ENCODE measurements at regions not wholly inside any gene's neighbourhood (a gene's known extent, or its start where the extent isn't known, plus 50 kb on each side); places are given as distances from the start of the nearest gene placed in this dataset.
A peak's percentile ranks its signal among the peaks of the same experiment; 100 is the strongest.

DNA sequence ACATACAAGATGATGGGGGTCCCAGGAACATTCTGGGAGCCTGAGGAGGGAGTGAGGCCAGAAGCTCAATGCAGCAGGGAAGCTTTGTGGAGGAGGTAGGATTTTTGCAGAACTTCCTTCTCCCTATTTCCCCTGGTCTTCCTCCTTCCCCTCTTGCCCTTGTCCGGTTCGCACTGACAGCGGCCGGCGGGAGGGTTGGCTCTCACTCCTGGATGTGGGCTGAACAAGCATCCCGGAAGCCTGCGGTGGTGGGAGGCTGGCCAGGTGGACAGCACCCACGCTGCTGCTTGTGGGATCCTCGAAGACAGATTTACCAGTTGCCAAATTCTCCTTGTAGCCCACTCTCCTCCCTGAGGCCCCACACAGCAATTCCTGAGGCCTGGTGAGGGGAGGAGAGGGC, 112.2 kb downstream of the KCNA5 start:
- WGBS (ENCODE audit: insufficient coverage), result 74% methylated on average over 7 of the region's 9 CpGs
- no peaks in the 10 kb centered on the region for H3K27me3 ChIP-seq (ENCODE audit: control insufficient read depth, insufficient read depth, low read length)
- DNase-seq (ENCODE audit: low read depth in 4 of 6, low spot score in 6 of 6), result no peak

GRCh38 chr12:5160827-5161226, 117.1 kb downstream of the KCNA5 start:
- no peak overlapping the region for H3K4me3 ChIP-seq (ENCODE audit: low read depth, low read length)
- DNase-seq (ENCODE audit: low read depth in 4 of 6, low spot score in 6 of 6), result no peak
- no peaks in the 10 kb centered on the region for H3K9me3 ChIP-seq (ENCODE audit: control insufficient read depth, insufficient read depth, low read length)
- no peaks in the 10 kb centered on the region for H3K36me3 ChIP-seq (ENCODE audit: control insufficient read depth, insufficient read depth, low read length)
- H3K4me1 ChIP-seq (ENCODE audit: control insufficient read depth, insufficient read depth, low read length), result no peaks in the 10 kb centered on the region
- 100% methylated on average over 1 of the region's 1 CpG for WGBS (ENCODE audit: insufficient coverage)
- H3K27me3 ChIP-seq (ENCODE audit: control insufficient read depth, insufficient read depth, low read length), result no peaks in the 10 kb centered on the region
- no peak overlapping the region for H3K27ac ChIP-seq (ENCODE audit: low read depth, low read length)

More for the DNA sequence above, 112.2 kb downstream of the KCNA5 start:
- Histone ChIP-seq H3K9me3 (ENCODE audit: control insufficient read depth, insufficient read depth, low read length) (no peaks in the 10 kb centered on the region), H3K4me3 (ENCODE audit: low read depth, low read length) (no peak overlapping the region), H3K27ac (ENCODE audit: low read depth, low read length) (no peak overlapping the region), H3K4me1 (ENCODE audit: control insufficient read depth, insufficient read depth, low read length) (peaks cover 6% of the 10 kb centered on the region), H3K36me3 (ENCODE audit: control insufficient read depth, insufficient read depth, low read length) (no peaks in the 10 kb centered on the region)

- no peak for DNase-seq (ENCODE audit: low read depth in 4 of 6, low spot score in 6 of 6)
- Histone ChIP-seq H3K4me3 (ENCODE audit: low read depth, low read length) (no peak overlapping the region), H3K36me3 (ENCODE audit: control insufficient read depth, insufficient read depth, low read length) (no peaks in the 10 kb centered on the region), H3K27ac (ENCODE audit: low read depth, low read length) (no peak overlapping the region), H3K27me3 (ENCODE audit: control insufficient read depth, insufficient read depth, low read length) (no peaks in the 10 kb centered on the region), H3K4me1 (ENCODE audit: control insufficient read depth, insufficient read depth, low read length) (peaks cover 1% of the 10 kb centered on the region), H3K9me3 (ENCODE audit: control insufficient read depth, insufficient read depth, low read length) (no peaks in the 10 kb centered on the region)
- WGBS (ENCODE audit: insufficient coverage), result no CpG with 5 or more reads among the region's 3 CpGs
Measured at GRCh38 chr12:5163661-5164060, 120.0 kb downstream of the KCNA5 start.

- 81% methylated on average over 5 of the region's 5 CpGs for WGBS (ENCODE audit: insufficient coverage)
- H3K4me1 ChIP-seq (ENCODE audit: control insufficient read depth, insufficient read depth, low read length), result peaks cover 3% of the 10 kb centered on the region
Measured at GRCh38 chr12:5165296-5165970, 121.8 kb downstream of the KCNA5 start.

DNA sequence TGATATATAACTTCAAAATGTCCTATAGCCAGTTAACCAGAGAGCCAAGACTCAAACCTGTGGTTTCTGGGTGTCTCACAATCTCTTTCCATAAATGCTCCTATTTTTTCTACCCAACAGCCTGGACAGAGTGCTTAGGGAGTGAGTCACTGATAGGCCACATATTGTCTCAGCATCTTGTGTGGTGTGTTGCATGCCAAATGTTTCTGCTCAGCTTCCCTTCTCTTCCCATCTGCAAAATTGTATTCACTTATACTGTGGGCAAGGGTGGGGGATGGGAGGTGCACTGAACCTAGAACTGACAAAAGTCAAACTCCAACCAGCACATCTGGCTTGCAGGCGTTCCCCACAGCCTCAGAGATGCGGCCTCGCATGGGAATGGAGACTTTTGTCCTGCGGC, 123.3 kb downstream of the KCNA5 start:
- WGBS (ENCODE audit: insufficient coverage), result 71% methylated on average over 4 of the region's 4 CpGs
- peak in 2 of 6 donors; percentile 21 to 35 for DNase-seq (ENCODE audit: low read depth in 4 of 6, low spot score in 6 of 6)
- no peak overlapping the region for H3K27ac ChIP-seq (ENCODE audit: low read depth, low read length)
- H3K4me1 ChIP-seq (ENCODE audit: control insufficient read depth, insufficient read depth, low read length), result peaks cover 3% of the 10 kb centered on the region
- no peak overlapping the region for H3K4me3 ChIP-seq (ENCODE audit: low read depth, low read length)
- no peaks in the 10 kb centered on the region for H3K9me3 ChIP-seq (ENCODE audit: control insufficient read depth, insufficient read depth, low read length)
- no peaks in the 10 kb centered on the region for H3K27me3 ChIP-seq (ENCODE audit: control insufficient read depth, insufficient read depth, low read length)
- no peaks in the 10 kb centered on the region for H3K36me3 ChIP-seq (ENCODE audit: control insufficient read depth, insufficient read depth, low read length)

More at GRCh38 chr12:5165296-5165970, 121.8 kb downstream of the KCNA5 start:
- H3K36me3 ChIP-seq (ENCODE audit: control insufficient read depth, insufficient read depth, low read length), result no peaks in the 10 kb centered on the region
- H3K4me3 ChIP-seq (ENCODE audit: low read depth, low read length), result no peak overlapping the region
- H3K27me3 ChIP-seq (ENCODE audit: control insufficient read depth, insufficient read depth, low read length), result no peaks in the 10 kb centered on the region
- no peaks in the 10 kb centered on the region for H3K9me3 ChIP-seq (ENCODE audit: control insufficient read depth, insufficient read depth, low read length)
- no peak overlapping the region for H3K27ac ChIP-seq (ENCODE audit: low read depth, low read length)
- DNase-seq (ENCODE audit: low read depth in 4 of 6, low spot score in 6 of 6), result no peak

DNA sequence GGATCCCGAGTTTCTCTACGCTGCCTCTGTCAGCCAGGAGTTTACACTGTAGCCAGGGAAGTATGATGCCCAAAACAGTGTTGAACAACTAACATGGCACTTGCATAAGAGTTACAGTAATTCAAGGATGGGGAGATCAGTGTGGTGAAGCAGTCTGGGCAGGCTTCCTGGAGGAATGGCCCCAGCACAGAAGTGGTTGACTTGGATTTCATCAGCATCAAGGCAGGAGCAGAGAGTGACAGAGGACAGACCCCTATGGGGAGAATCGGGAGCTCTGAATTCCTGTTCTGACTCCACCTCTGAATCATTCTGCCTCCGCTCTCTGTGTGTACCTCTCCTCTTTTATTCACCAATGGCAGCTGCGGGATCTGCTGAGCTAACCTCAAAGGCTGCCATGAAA, 124.5 kb downstream of the KCNA5 start:
- peaks cover 3% of the 10 kb centered on the region for H3K4me1 ChIP-seq (ENCODE audit: control insufficient read depth, insufficient read depth, low read length)
- no peaks in the 10 kb centered on the region for H3K27me3 ChIP-seq (ENCODE audit: control insufficient read depth, insufficient read depth, low read length)
- no peaks in the 10 kb centered on the region for H3K9me3 ChIP-seq (ENCODE audit: control insufficient read depth, insufficient read depth, low read length)
- DNase-seq (ENCODE audit: low read depth in 4 of 6, low spot score in 6 of 6), result no peak
- no peaks in the 10 kb centered on the region for H3K36me3 ChIP-seq (ENCODE audit: control insufficient read depth, insufficient read depth, low read length)
- H3K4me3 ChIP-seq (ENCODE audit: low read depth, low read length), result no peak overlapping the region
- 79% methylated on average over 5 of the region's 5 CpGs for WGBS (ENCODE audit: insufficient coverage)
- H3K27ac ChIP-seq (ENCODE audit: low read depth, low read length), result no peak overlapping the region

GRCh38 chr12:5170844-5171243, 127.2 kb downstream of the KCNA5 start:
- Histone ChIP-seq H3K36me3 (ENCODE audit: control insufficient read depth, insufficient read depth, low read length) (no peaks in the 10 kb centered on the region), H3K9me3 (ENCODE audit: control insufficient read depth, insufficient read depth, low read length) (no peaks in the 10 kb centered on the region), H3K27me3 (ENCODE audit: control insufficient read depth, insufficient read depth, low read length) (no peaks in the 10 kb centered on the region), H3K4me1 (ENCODE audit: control insufficient read depth, insufficient read depth, low read length) (peaks cover 3% of the 10 kb centered on the region), H3K27ac (ENCODE audit: low read depth, low read length) (no peak overlapping the region), H3K4me3 (ENCODE audit: low read depth, low read length) (no peak overlapping the region)
- DNase-seq (ENCODE audit: low read depth in 4 of 6, low spot score in 6 of 6), result no peak
- 40% methylated on average over 1 of the region's 5 CpGs for WGBS (ENCODE audit: insufficient coverage)

DNA sequence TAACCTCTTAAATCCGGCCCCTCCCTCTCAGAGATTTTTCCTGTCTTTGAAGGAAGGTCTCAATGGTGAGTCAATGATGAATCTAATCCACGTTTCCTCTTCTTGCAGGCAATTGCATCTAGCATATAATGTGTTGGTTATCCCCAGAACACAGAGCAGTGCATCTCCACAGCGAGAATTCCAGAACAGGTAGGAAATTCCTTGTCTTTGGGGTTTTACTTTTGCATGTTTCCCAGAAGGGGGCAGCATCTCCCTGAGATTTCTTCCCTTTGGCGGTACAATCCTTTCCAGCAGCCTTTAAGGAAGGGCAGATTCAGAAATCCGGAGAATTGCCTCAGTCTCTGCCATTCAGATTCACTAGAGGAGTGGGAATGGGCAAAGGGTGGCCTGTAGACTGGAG, 128.0 kb downstream of the KCNA5 start:
- Histone ChIP-seq H3K27ac (ENCODE audit: low read depth, low read length) (no peak overlapping the region), H3K27me3 (ENCODE audit: control insufficient read depth, insufficient read depth, low read length) (no peaks in the 10 kb centered on the region), H3K9me3 (ENCODE audit: control insufficient read depth, insufficient read depth, low read length) (no peaks in the 10 kb centered on the region), H3K4me1 (ENCODE audit: control insufficient read depth, insufficient read depth, low read length) (peaks cover 3% of the 10 kb centered on the region), H3K4me3 (ENCODE audit: low read depth, low read length) (no peak overlapping the region), H3K36me3 (ENCODE audit: control insufficient read depth, insufficient read depth, low read length) (no peaks in the 10 kb centered on the region)
- peak; percentile 33 to 93 (median 52) for DNase-seq (ENCODE audit: low read depth in 4 of 6, low spot score in 6 of 6)
- 40% methylated on average over 2 of the region's 5 CpGs for WGBS (ENCODE audit: insufficient coverage)

GRCh38 chr12:5172886-5173285, 129.2 kb downstream of the KCNA5 start:
- DNase-seq (ENCODE audit: low read depth in 4 of 6, low spot score in 6 of 6), result no peak
- no peaks in the 10 kb centered on the region for H3K36me3 ChIP-seq (ENCODE audit: control insufficient read depth, insufficient read depth, low read length)
- WGBS (ENCODE audit: insufficient coverage), result 100% methylated on average over 1 of the region's 10 CpGs
- no peak overlapping the region for H3K27ac ChIP-seq (ENCODE audit: low read depth, low read length)
- no peaks in the 10 kb centered on the region for H3K27me3 ChIP-seq (ENCODE audit: control insufficient read depth, insufficient read depth, low read length)
- H3K4me3 ChIP-seq (ENCODE audit: low read depth, low read length), result no peak overlapping the region
- H3K4me1 ChIP-seq (ENCODE audit: control insufficient read depth, insufficient read depth, low read length), result peaks cover 3% of the 10 kb centered on the region
- no peaks in the 10 kb centered on the region for H3K9me3 ChIP-seq (ENCODE audit: control insufficient read depth, insufficient read depth, low read length)

- H3K9me3 ChIP-seq (ENCODE audit: control insufficient read depth, insufficient read depth, low read length), result no peaks in the 10 kb centered on the region
- peaks cover 2% of the 10 kb centered on the region for H3K27me3 ChIP-seq (ENCODE audit: control insufficient read depth, insufficient read depth, low read length)
- WGBS (ENCODE audit: insufficient coverage), result 90% methylated on average over 9 of the region's 10 CpGs
- no peak for DNase-seq (ENCODE audit: low read depth in 4 of 6, low spot score in 6 of 6)
- no peak overlapping the region for H3K4me3 ChIP-seq (ENCODE audit: low read depth, low read length)
- H3K4me1 ChIP-seq (ENCODE audit: control insufficient read depth, insufficient read depth, low read length), result peaks cover 3% of the 10 kb centered on the region
- no peak overlapping the region for H3K27ac ChIP-seq (ENCODE audit: low read depth, low read length)
- H3K36me3 ChIP-seq (ENCODE audit: control insufficient read depth, insufficient read depth, low read length), result no peaks in the 10 kb centered on the region
Measured at GRCh38 chr12:5173511-5174011, 129.9 kb downstream of the KCNA5 start.
